ENCODE measurements at regions not wholly inside any gene's neighbourhood (a gene's known extent, or its start where the extent isn't known, plus 50 kb on each side); places are given as distances from the start of the nearest gene placed in this dataset.

- intact Hi-C loops (cut with micrococcal nuclease; ENCODE audit: unreplicated experiment): no loop called here
- FAIRE-seq (no peak), DNase-seq (ENCODE audit: low read depth, low spot score) (no peak), ATAC-seq (no peak)
- H3K27me3 ChIP-seq (replicated peaks in 1 of 2; ENCODE audit: control insufficient read depth in 2 of 2, insufficient read depth in 2 of 2, low read length in 1 of 2): no peaks in the 10 kb centered on the region; a peak in 1 of 4 replicates
- TF ChIP-seq BRCA1 (IDR thresholded peaks at IDR 0.05; ENCODE audit: low read depth, low read length) (no peak), NBN (IDR thresholded peaks at IDR 0.05) (no peak), ZSCAN29 (IDR thresholded peaks at IDR 0.05) (no peak)
- TF ChIP-seq, protein P1, sequence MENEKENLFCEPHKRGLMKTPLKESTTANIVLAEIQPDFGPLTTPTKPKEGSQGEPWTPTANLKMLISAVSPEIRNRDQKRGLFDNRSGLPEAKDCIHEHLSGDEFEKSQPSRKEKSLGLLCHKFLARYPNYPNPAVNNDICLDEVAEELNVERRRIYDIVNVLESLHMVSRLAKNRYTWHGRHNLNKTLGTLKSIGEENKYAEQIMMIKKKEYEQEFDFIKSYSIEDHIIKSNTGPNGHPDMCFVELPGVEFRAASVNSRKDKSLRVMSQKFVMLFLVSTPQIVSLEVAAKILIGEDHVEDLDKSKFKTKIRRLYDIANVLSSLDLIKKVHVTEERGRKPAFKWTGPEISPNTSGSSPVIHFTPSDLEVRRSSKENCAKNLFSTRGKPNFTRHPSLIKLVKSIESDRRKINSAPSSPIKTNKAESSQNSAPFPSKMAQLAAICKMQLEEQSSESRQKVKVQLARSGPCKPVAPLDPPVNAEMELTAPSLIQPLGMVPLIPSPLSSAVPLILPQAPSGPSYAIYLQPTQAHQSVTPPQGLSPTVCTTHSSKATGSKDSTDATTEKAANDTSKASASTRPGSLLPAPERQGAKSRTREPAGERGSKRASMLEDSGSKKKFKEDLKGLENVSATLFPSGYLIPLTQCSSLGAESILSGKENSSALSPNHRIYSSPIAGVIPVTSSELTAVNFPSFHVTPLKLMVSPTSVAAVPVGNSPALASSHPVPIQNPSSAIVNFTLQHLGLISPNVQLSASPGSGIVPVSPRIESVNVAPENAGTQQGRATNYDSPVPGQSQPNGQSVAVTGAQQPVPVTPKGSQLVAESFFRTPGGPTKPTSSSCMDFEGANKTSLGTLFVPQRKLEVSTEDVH (IDR thresholded peaks at IDR 0.05; ENCODE audit: low read depth, partially characterized antibody): no peak
- TF ChIP-seq, protein P2, sequence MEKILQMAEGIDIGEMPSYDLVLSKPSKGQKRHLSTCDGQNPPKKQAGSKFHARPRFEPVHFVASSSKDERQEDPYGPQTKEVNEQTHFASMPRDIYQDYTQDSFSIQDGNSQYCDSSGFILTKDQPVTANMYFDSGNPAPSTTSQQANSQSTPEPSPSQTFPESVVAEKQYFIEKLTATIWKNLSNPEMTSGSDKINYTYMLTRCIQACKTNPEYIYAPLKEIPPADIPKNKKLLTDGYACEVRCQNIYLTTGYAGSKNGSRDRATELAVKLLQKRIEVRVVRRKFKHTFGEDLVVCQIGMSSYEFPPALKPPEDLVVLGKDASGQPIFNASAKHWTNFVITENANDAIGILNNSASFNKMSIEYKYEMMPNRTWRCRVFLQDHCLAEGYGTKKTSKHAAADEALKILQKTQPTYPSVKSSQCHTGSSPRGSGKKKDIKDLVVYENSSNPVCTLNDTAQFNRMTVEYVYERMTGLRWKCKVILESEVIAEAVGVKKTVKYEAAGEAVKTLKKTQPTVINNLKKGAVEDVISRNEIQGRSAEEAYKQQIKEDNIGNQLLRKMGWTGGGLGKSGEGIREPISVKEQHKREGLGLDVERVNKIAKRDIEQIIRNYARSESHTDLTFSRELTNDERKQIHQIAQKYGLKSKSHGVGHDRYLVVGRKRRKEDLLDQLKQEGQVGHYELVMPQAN (conservative IDR thresholded peaks at IDR 0.05): no peak
- no peaks in the 10 kb centered on the region; the same call in 1 of the 2 replicates for H4K20me1 ChIP-seq (ENCODE audit: control insufficient read depth, insufficient read depth)
- no peak overlapping the region for H2AFZ ChIP-seq (ENCODE audit: control insufficient read depth, low read depth, low read length)
- no peaks in the 10 kb centered on the region for H3K9me3 ChIP-seq (replicated peaks; ENCODE audit: control insufficient read depth, insufficient read depth, low read length)
- in situ Hi-C loops (cut with MboI): no loop called here
- no peak overlapping the region for H3K27ac ChIP-seq (ENCODE audit: control insufficient read depth, insufficient read depth)
- H3K9ac ChIP-seq (ENCODE audit: control insufficient read depth, insufficient read depth, low read length): no peak overlapping the region
- ChIA-PET SMC1A (ENCODE audit: uncharacterized antibody, unreplicated experiment) (interaction anchor here (1.4 kb wide), 1 partner anchor 12 kb away, joined by 5 read pairs; no protein-coding TSS in a partner anchor), CTCF (no interaction called here), POLR2A (no interaction called here), RAD21 (ENCODE audit: unreplicated experiment) (no interaction called here)
- H3K79me2 ChIP-seq (ENCODE audit: control insufficient read depth, insufficient read depth, low read length): no peaks in the 10 kb centered on the region
- WGBS (ENCODE audit: insufficient coverage, insufficient replicate concordance, low lambda C conversion rate, missing lambda C conversion rate): 0% methylated on average over 5 of the region's 6 CpGs
- H3K4me2 ChIP-seq (ENCODE audit: control insufficient read depth, insufficient read depth): no peak overlapping the region
- no peaks in the 10 kb centered on the region for H3K4me1 ChIP-seq (ENCODE audit: control insufficient read depth, insufficient read depth, low read length)
- BruUV-seq (replicated peaks): no TSS peak
- no peaks in the 10 kb centered on the region for H3K36me3 ChIP-seq (ENCODE audit: control insufficient read depth in 2 of 2, insufficient read depth in 2 of 2, low read length in 1 of 2)
- H3K4me3 ChIP-seq: no peak overlapping the region
Measured at GRCh38 chr18:51486735-51487366, 289.4 kb upstream of the MEX3C start.

All from GM12878 (cell line).